ENCODE measurements at regions not wholly inside any gene's neighbourhood (a gene's known extent, or its start where the extent isn't known, plus 50 kb on each side); places are given as distances from the start of the nearest gene placed in this dataset.

DNA sequence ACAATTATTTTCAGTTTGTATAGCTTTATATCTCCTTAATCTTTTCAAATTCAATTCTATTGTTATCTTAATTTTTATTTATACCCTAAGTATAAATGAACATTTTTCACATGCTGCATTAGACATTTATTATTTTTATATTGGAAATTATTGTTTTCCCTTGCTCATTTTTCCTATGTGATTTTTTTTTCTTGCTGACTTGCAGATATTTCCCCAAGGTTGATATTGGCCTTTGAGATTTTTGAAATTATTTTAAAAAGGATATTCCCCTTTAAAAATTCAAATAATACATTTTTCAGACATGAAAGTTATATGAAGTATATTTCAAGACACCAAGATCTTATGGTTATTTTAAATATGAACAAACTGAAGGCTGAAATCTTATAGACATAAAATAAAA lies 234.2 kb downstream of the TRIM36 start:
- Histone ChIP-seq H3K9me3 (ENCODE audit: low read depth) (no peaks in the 10 kb centered on the region), H3K27ac (no peak overlapping the region), H3K27me3 (replicated peaks; ENCODE audit: insufficient read depth) (no peaks in the 10 kb centered on the region), H3K9me2 (ENCODE audit: insufficient read depth) (no peaks in the 10 kb centered on the region), H3F3A (ENCODE audit: insufficient read depth) (no peaks in the 10 kb centered on the region), H2AFZ (no peak overlapping the region), H3K79me2 (ENCODE audit: insufficient read depth) (no peaks in the 10 kb centered on the region), H3K4me3 (no peak overlapping the region), H3K4me2 (ENCODE audit: unreplicated experiment) (no peak overlapping the region), H3K36me3 (ENCODE audit: low read depth) (no peaks in the 10 kb centered on the region), H3K4me1 (ENCODE audit: insufficient read depth) (no peaks in the 10 kb centered on the region), H3K9ac (no peak overlapping the region), H4K20me1 (ENCODE audit: insufficient read depth) (no peaks in the 10 kb centered on the region)
- in situ Hi-C loops (cut with MboI): no loop called here
- TF ChIP-seq EZH2phosphoT487 (IDR thresholded peaks at IDR 0.05; ENCODE audit: insufficient read depth, low read depth): no peak
- TF ChIP-seq EZH2 (IDR thresholded peaks at IDR 0.05; ENCODE audit: insufficient read depth, poor library complexity, severe bottlenecking): no peak
- no peak for DNase-seq

GRCh38 chr5:114928644-114929462 lies 240.9 kb downstream of the TRIM36 start:
- Histone ChIP-seq H3K9me3 (ENCODE audit: low read depth) (no peaks in the 10 kb centered on the region), H3K4me3 (no peak overlapping the region), H3K36me3 (ENCODE audit: low read depth) (no peaks in the 10 kb centered on the region), H3K79me2 (ENCODE audit: insufficient read depth) (no peaks in the 10 kb centered on the region), H4K20me1 (ENCODE audit: insufficient read depth) (no peaks in the 10 kb centered on the region), H3K4me1 (ENCODE audit: insufficient read depth) (no peaks in the 10 kb centered on the region), H3K9ac (no peak overlapping the region), H3K4me2 (ENCODE audit: unreplicated experiment) (no peak overlapping the region), H3F3A (ENCODE audit: insufficient read depth) (no peaks in the 10 kb centered on the region), H3K27ac (no peak overlapping the region), H2AFZ (no peak overlapping the region), H3K27me3 (replicated peaks; ENCODE audit: insufficient read depth) (no peaks in the 10 kb centered on the region), H3K9me2 (ENCODE audit: insufficient read depth) (no peaks in the 10 kb centered on the region)
- no peak for TF ChIP-seq EZH2 (IDR thresholded peaks at IDR 0.05; ENCODE audit: insufficient read depth, poor library complexity, severe bottlenecking)
- no peak for TF ChIP-seq EZH2phosphoT487 (IDR thresholded peaks at IDR 0.05; ENCODE audit: insufficient read depth, low read depth)
- 57 to 61% methylated on average over 21 to 31 of the region's 32 CpGs for WGBS, 2 experiments (ENCODE audit: low coverage in 1 of 2, low lambda C conversion rate in 2 of 2, missing lambda C conversion rate in 2 of 2)
- no peak for DNase-seq
- in situ Hi-C loops (cut with MboI): no loop called here

- H3K4me1 ChIP-seq (ENCODE audit: insufficient read depth): no peaks in the 10 kb centered on the region
- H3K9ac ChIP-seq: no peak overlapping the region
- H3K4me3 ChIP-seq: no peak overlapping the region
- WGBS, 2 experiments (ENCODE audit: low coverage in 1 of 2, low lambda C conversion rate in 2 of 2, missing lambda C conversion rate in 2 of 2): 74 to 82% methylated on average over 3 to 4 of the region's 4 CpGs
- H3K9me2 ChIP-seq (ENCODE audit: insufficient read depth): no peaks in the 10 kb centered on the region
- H3K4me2 ChIP-seq (ENCODE audit: unreplicated experiment): no peak overlapping the region
- no peaks in the 10 kb centered on the region for H3K79me2 ChIP-seq (ENCODE audit: insufficient read depth)
- TF ChIP-seq EZH2 (IDR thresholded peaks at IDR 0.05; ENCODE audit: insufficient read depth, poor library complexity, severe bottlenecking): no peak
- TF ChIP-seq EZH2phosphoT487 (IDR thresholded peaks at IDR 0.05; ENCODE audit: insufficient read depth, low read depth): no peak
- no peak overlapping the region for H3K27ac ChIP-seq
- no peaks in the 10 kb centered on the region for H3K27me3 ChIP-seq (replicated peaks; ENCODE audit: insufficient read depth)
- H2AFZ ChIP-seq: no peak overlapping the region
- no peaks in the 10 kb centered on the region for H3K9me3 ChIP-seq (ENCODE audit: low read depth)
- in situ Hi-C loops (cut with MboI): no loop called here
- no peaks in the 10 kb centered on the region for H3F3A ChIP-seq (ENCODE audit: insufficient read depth)
- no peaks in the 10 kb centered on the region for H3K36me3 ChIP-seq (ENCODE audit: low read depth)
- no peaks in the 10 kb centered on the region for H4K20me1 ChIP-seq (ENCODE audit: insufficient read depth)
- no peak for DNase-seq
Observed at GRCh38 chr5:114924769-114925168, 244.9 kb downstream of the TRIM36 start.

GRCh38 chr5:114912189-114912920 lies 257.4 kb downstream of the TRIM36 start:
- Histone ChIP-seq H3K27ac (no peak overlapping the region), H3K9me2 (ENCODE audit: insufficient read depth) (no peaks in the 10 kb centered on the region), H2AFZ (no peak overlapping the region), H3K79me2 (ENCODE audit: insufficient read depth) (no peaks in the 10 kb centered on the region), H3K36me3 (ENCODE audit: low read depth) (no peaks in the 10 kb centered on the region), H3K9ac (no peak overlapping the region), H3K9me3 (ENCODE audit: low read depth) (no peaks in the 10 kb centered on the region), H3F3A (ENCODE audit: insufficient read depth) (no peaks in the 10 kb centered on the region), H4K20me1 (ENCODE audit: insufficient read depth) (no peaks in the 10 kb centered on the region), H3K4me1 (ENCODE audit: insufficient read depth) (no peaks in the 10 kb centered on the region), H3K4me2 (ENCODE audit: unreplicated experiment) (no peak overlapping the region), H3K27me3 (replicated peaks; ENCODE audit: insufficient read depth) (no peaks in the 10 kb centered on the region), H3K4me3 (no peak overlapping the region)
- TF ChIP-seq EZH2 (IDR thresholded peaks at IDR 0.05; ENCODE audit: insufficient read depth, poor library complexity, severe bottlenecking) (no peak), EZH2phosphoT487 (IDR thresholded peaks at IDR 0.05; ENCODE audit: insufficient read depth, low read depth) (no peak)
- DNase-seq: no peak
- WGBS, 2 experiments (ENCODE audit: low coverage in 1 of 2, low lambda C conversion rate in 2 of 2, missing lambda C conversion rate in 2 of 2): 5 to 13% methylated on average over 4 of the region's 4 CpGs
- in situ Hi-C loops (cut with MboI): no loop called here

Data from GM23248 (cell line).